HG02759 (cell line): ENCODE measurements at regions not wholly inside any gene's neighbourhood (a gene's known extent, or its start where the extent isn't known, plus 50 kb on each side); places are given as distances from the start of the nearest gene placed in this dataset.

ENCODE experiments used
- ATAC-seq: cut with Tn5 transposase; IDR thresholded peaks from one replicate; pipeline ENCODE4 v1.9.1; 2021; ENCODE audit warnings: mild to moderate bottlenecking, moderate library complexity; ENCODE audit not compliant: unreplicated experiment

DNA sequence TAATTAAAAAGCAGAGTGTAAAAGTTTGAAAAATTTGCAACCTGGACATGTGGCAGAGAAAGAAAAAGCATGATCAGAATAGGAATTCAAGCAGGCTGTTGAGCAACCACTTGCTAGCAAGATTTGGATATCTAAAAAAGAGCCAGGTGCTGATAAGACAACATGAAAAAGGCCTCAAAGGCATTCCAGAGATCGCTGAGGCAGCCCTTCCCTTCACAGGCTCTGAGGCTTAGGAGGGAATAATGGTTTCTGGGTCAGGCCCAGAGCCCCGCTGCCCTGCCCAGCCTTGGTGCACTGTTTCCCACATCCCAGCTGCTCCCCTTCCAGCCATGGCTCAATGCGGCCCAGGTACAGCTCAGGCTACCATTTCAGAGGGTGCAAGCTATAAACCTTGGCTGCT lies 64.1 kb upstream of the EEPD1 start:
- no peak for ATAC-seq

DNA sequence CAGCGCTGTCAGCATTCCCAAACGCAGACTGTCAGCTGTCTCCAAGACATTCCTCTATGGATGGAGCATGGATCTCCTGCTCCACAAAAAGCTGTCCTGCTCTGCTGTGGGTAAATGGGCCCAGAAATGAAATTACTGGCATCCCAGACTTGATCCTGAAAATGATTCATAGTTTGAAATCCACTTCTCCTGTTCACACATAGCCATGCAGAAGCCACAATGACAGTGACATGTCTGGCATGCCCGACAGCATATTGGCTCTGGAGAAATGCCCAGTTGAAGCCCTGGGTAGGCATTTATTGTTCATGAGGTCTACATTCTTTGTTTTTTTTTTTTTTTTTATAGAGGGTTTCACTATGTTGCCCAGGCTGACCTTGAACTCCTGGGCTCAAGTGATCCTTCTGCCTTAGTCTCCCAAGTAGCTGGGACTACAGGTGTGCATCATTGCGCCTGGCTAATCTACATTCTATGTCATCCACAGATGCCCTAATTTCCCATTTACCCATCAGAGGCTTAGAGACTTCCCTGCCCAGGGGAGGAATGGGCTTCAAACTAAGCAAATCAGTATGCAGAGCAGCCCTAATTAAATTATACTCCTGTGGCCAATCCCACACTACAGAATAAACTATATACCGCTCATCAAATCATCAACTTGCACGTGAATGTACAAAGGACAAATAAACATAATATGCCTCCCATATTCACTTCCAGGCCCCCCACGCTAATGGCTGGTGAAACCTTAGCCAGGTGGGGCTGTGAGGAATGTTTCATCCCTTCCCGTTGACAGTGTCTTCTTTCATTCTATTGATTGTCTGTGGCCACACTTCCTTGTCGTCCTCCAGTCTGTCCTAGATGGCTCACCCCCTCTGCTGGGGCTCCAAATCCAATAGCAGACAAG lies 61.8 kb upstream of the EEPD1 start:
- ATAC-seq = no peak

DNA sequence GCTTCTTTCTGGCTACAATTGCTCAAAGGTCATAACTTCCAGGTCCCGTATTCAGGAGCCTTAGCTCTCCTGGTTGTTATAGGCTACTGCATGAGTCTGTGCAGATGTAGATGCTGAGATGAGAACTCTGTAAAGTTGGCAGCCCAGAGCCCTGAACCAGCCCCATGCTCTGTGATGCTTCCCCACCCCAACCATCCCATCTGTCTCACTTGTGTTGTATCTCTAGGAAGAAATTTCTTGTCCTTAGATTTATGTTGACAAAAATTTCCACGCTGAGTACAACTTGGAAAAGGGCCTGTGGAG lies 61.2 kb upstream of the EEPD1 start:
- no peak for ATAC-seq

DNA sequence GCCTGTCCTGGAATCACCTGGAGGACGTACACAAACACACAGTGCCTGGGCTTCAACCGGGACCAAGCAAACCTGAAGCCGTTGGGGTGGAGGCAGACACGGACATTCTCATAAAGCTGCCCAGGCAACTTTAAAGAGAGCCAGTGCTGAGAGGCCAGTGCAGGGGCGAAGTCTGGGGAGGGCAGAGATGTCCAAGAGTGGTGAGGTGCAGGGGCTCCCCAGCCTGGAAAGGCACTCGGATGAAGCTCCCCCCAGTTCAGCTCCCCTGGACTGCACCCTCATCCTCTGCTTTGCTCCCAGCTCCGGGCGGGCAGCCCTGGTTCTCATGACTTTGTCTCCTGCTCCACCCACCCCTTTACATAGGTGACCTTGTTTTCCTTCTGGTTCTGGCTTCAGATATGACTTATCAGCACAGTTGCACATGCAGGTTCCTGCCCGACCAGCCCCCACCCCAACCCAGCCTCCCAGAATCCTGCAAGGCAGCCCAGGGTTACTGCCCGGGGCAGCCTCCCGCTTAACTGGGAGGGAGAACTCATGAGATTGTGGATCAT lies 60.8 kb upstream of the EEPD1 start:
- no peak for ATAC-seq

DNA sequence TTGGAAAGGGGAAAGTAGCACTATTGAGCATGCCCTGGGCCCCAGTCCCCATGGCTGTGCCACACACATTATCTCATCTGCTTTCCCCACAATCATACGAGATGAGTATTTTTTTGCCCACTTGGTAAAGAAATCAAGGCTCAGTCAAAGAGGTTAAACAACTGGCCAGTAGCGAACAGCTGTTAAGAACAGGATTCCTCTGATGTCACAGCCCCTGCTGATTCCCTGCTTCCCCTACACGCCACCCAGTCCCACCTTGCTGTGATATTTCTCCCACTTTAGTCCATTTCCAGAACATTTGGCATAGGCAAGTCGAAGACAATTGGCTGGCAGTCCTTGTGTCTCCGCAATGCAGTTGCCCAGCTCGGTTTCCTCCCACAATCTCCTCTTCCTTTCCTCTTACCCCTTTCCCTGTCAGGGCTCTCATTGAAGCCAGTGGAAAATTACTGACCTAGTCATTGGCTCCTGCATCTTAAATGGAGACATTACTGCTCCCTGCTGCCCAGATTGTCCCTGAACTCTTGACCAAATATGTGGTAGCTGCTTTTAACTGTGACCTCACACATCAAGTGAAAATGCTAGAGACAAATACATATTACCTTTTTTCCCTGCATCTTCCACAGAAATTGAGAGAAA lies 56.5 kb upstream of the EEPD1 start:
- ATAC-seq = no peak

DNA sequence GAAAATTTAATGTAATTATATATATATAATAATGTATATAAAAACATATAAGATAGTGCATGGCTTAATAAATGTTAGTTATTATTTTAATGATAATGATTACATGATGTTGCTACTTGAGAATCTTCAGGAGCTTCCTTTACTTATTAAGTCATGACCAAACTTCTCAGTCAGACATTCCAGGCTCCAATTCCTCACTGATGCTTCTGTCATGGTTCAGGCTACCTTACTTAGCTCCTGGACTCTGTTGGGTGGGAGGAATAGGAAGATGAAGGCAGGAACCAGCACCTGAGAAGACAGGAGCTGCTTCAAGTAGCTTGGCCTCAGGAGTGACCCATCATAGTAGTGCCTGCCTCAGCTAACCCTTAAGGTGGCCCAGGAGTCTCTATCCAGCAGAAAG lies 55.0 kb upstream of the EEPD1 start:
- no peak for ATAC-seq

DNA sequence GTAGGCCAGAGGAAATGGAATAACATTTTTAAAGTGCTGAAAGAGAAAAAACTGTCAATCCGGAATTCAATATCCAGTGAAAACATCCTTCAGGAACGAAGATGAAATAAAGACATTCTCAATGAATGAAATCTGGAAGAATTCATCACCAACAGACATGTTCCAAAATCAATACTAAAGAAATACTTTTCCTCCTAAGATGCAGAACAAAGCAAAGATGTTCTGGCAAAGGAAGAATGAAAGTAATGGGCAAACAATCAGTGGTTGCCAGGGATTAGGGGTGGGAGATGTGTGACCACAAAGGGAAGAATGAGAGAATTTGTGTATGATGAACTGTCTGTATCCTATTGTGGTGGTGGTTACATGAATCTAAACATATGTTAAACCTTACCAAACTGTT lies 52.8 kb upstream of the EEPD1 start:
- no peak for ATAC-seq

DNA sequence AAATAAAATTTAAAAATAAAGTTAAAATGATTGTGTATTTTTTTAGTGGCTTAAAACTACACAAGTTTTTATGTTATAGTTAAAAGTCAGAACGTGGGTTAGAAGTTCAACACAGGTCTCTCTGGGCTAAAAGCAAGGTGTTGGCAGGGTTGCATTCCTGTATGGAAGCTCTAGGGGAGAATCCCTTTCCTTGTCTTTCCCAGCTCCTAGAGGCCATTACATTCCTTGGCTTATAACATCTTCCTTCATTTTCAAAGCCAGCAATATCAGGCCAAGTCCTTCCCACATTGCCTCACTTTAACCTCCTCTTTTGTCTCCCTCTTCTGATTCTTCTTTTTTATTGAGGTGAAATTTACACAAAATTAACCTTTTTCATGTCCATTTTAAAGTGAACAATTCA lies 52.4 kb upstream of the EEPD1 start:
- ATAC-seq = no peak
